ENCODE measurements at regions not wholly inside any gene's neighbourhood (a gene's known extent, or its start where the extent isn't known, plus 50 kb on each side); places are given as distances from the start of the nearest gene placed in this dataset.
"Not testable (repeated sequence)": the region's sequence is repeated elsewhere in the genome, so short reads cannot be mapped to it uniquely, and the experiment has no call there.

DNA sequence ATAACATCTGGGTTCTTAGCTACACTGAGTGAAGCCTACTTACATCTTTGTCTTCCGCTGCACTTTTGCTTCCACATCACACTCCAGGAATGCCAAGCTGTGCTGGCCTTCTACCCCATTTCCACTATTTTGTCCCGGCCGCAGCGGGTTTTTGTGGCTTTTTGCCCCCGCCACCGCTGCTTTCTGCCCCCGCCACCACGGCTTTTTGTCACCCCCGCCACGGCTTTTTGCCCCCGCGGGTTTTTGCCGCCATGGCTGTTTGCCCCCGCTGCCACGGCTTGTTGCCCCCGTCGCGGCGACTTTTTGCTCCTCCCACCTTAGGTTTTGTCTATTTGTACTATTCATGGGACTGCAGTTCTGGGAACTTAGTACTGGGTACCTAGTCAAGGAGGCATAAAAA lies 875.4 kb downstream of the ZNF37A start:
- intact Hi-C loops (cut with DNase I); ATAC-seq (ENCODE audit: poor library complexity); DNase-seq: not testable (repeated sequence)

- ATAC-seq (ENCODE audit: poor library complexity) (no peak), DNase-seq (peak; percentile 31)
These were observed 885.4 kb downstream of the ZNF37A start for GRCh38 chr10:38979535-38979934.

More at GRCh38 chr10:38979535-38979934, 885.4 kb downstream of the ZNF37A start:
- intact Hi-C loops (cut with DNase I) = no loop called here
